ENCODE measurements at regions not wholly inside any gene's neighbourhood (a gene's known extent, or its start where the extent isn't known, plus 50 kb on each side); places are given as distances from the start of the nearest gene placed in this dataset.

DNA sequence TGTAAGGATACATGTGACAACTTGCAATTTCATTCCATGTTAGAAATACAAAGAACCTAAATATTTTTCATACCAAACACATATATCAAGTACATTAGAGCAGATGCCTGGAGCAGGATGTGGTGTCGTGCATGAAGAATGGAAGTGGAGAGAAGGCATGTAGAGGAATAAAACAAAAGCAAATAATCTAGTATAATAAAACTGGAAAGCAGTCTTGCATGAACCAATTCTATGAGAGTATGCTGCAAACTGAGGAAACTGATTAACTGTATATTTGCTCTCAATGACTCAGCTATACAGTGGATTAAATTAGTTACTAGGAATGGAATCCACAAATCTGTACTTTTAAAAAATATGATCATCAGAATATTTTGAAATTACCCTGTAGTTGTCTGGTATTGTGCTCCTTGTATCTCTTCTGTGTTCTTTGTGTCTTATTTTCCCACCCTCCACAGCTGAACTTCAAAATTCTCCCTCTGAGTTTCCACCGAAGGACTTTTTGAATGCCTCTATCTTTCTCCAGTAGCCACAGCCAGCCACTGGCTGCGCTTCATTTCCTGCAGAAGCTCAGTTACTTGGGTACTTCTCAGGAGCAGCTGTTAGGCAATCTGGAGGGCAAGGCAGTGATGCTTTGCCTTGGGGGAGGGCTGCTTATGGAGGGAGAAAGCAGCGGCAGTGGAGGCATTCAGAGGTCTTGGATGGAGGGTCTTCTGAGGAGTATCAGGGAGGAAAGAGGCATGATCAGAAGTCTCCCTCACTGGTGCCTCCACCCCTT lies 608.0 kb downstream of the BRINP1 start:
- RAD21 ChIA-PET (ENCODE audit: unreplicated experiment) = no interaction called here
- DNase-seq (ENCODE audit: low read depth, low spot score) (no peak), ATAC-seq (no peak), FAIRE-seq (no peak)
- H3K79me2 ChIP-seq (ENCODE audit: control insufficient read depth, insufficient read depth, low read length) = no peaks in the 10 kb centered on the region
- SMC1A ChIA-PET (ENCODE audit: uncharacterized antibody, unreplicated experiment) = no interaction called here
- H3K9ac ChIP-seq (ENCODE audit: control insufficient read depth, insufficient read depth, low read length) = no peak overlapping the region
- H3K4me1 ChIP-seq (ENCODE audit: control insufficient read depth, insufficient read depth, low read length) = no peaks in the 10 kb centered on the region
- TF ChIP-seq, protein P1, sequence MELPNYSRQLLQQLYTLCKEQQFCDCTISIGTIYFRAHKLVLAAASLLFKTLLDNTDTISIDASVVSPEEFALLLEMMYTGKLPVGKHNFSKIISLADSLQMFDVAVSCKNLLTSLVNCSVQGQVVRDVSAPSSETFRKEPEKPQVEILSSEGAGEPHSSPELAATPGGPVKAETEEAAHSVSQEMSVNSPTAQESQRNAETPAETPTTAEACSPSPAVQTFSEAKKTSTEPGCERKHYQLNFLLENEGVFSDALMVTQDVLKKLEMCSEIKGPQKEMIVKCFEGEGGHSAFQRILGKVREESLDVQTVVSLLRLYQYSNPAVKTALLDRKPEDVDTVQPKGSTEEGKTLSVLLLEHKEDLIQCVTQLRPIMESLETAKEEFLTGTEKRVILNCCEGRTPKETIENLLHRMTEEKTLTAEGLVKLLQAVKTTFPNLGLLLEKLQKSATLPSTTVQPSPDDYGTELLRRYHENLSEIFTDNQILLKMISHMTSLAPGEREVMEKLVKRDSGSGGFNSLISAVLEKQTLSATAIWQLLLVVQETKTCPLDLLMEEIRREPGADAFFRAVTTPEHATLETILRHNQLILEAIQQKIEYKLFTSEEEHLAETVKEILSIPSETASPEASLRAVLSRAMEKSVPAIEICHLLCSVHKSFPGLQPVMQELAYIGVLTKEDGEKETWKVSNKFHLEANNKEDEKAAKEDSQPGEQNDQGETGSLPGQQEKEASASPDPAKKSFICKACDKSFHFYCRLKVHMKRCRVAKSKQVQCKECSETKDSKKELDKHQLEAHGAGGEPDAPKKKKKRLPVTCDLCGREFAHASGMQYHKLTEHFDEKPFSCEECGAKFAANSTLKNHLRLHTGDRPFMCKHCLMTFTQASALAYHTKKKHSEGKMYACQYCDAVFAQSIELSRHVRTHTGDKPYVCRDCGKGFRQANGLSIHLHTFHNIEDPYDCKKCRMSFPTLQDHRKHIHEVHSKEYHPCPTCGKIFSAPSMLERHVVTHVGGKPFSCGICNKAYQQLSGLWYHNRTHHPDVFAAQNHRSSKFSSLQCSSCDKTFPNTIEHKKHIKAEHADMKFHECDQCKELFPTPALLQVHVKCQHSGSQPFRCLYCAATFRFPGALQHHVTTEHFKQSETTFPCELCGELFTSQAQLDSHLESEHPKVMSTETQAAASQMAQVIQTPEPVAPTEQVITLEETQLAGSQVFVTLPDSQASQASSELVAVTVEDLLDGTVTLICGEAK (IDR thresholded peaks at IDR 0.05; ENCODE audit: borderline replicate concordance) = no peak
- TF ChIP-seq RELA (IDR thresholded peaks at IDR 0.05; ENCODE audit: borderline replicate concordance, partially characterized antibody) = no peak
- no peak for TF ChIP-seq IKZF1 (conservative IDR thresholded peaks at IDR 0.05)
- TF ChIP-seq ZNF622 (IDR thresholded peaks at IDR 0.05) = no peak
- TF ChIP-seq MXI1 (IDR thresholded peaks at IDR 0.05; ENCODE audit: low read depth, low read length) = no peak
- TF ChIP-seq, protein P2, sequence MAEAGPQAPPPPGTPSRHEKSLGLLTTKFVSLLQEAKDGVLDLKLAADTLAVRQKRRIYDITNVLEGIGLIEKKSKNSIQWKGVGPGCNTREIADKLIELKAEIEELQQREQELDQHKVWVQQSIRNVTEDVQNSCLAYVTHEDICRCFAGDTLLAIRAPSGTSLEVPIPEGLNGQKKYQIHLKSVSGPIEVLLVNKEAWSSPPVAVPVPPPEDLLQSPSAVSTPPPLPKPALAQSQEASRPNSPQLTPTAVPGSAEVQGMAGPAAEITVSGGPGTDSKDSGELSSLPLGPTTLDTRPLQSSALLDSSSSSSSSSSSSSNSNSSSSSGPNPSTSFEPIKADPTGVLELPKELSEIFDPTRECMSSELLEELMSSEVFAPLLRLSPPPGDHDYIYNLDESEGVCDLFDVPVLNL (IDR thresholded peaks at IDR 0.05; ENCODE audit: low read depth, low read length) = no peak
- TF ChIP-seq CHD2 (IDR thresholded peaks at IDR 0.05; ENCODE audit: borderline replicate concordance, low read depth, low read length) = no peak
- TF ChIP-seq ZNF207 (IDR thresholded peaks at IDR 0.05; ENCODE audit: borderline replicate concordance) = no peak
- TF ChIP-seq, protein P3, sequence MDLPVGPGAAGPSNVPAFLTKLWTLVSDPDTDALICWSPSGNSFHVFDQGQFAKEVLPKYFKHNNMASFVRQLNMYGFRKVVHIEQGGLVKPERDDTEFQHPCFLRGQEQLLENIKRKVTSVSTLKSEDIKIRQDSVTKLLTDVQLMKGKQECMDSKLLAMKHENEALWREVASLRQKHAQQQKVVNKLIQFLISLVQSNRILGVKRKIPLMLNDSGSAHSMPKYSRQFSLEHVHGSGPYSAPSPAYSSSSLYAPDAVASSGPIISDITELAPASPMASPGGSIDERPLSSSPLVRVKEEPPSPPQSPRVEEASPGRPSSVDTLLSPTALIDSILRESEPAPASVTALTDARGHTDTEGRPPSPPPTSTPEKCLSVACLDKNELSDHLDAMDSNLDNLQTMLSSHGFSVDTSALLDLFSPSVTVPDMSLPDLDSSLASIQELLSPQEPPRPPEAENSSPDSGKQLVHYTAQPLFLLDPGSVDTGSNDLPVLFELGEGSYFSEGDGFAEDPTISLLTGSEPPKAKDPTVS (IDR thresholded peaks at IDR 0.05; ENCODE audit: low read depth, low read length) = no peak
- no peak for TF ChIP-seq SUPT20H (IDR thresholded peaks at IDR 0.05; ENCODE audit: borderline replicate concordance, control insufficient read depth, low read depth, low read length)
- no peak for TF ChIP-seq BCL11A (IDR thresholded peaks at IDR 0.05; ENCODE audit: low read depth, low read length)
- no peak for TF ChIP-seq CEBPB (IDR thresholded peaks at IDR 0.05; ENCODE audit: borderline replicate concordance in 1 of 2, low read depth in 2 of 2, low read length in 2 of 2)
- TF ChIP-seq NBN (IDR thresholded peaks at IDR 0.05) = no peak
- no peak for TF ChIP-seq JUNB (IDR thresholded peaks at IDR 0.05)
- H2AFZ ChIP-seq (ENCODE audit: control insufficient read depth, low read depth, low read length) = no peak overlapping the region
- BruUV-seq (replicated peaks) = no TSS peak
- H3K36me3 ChIP-seq (ENCODE audit: control insufficient read depth in 2 of 2, insufficient read depth in 2 of 2, low read length in 1 of 2) = no peaks in the 10 kb centered on the region
- CTCF ChIA-PET = no interaction called here
- intact Hi-C loops (cut with micrococcal nuclease; ENCODE audit: unreplicated experiment) = no loop called here
- no peaks in the 10 kb centered on the region for H4K20me1 ChIP-seq (ENCODE audit: control insufficient read depth, insufficient read depth)
- no peak overlapping the region for H3K4me3 ChIP-seq
- H3K27ac ChIP-seq (ENCODE audit: control insufficient read depth, insufficient read depth) = no peak overlapping the region
- POLR2A ChIA-PET = no interaction called here
- WGBS (ENCODE audit: insufficient coverage, insufficient replicate concordance, low lambda C conversion rate, missing lambda C conversion rate) = 29% methylated on average over 4 of the region's 4 CpGs
- H3K27me3 ChIP-seq (replicated peaks in 1 of 2; ENCODE audit: control insufficient read depth in 2 of 2, insufficient read depth in 2 of 2, low read length in 1 of 2) = no peaks in the 10 kb centered on the region
- in situ Hi-C loops (cut with MboI) = no loop called here
- no peak overlapping the region for H3K4me2 ChIP-seq (ENCODE audit: control insufficient read depth, insufficient read depth)
- no peaks in the 10 kb centered on the region for H3K9me3 ChIP-seq (replicated peaks; ENCODE audit: control insufficient read depth, insufficient read depth, low read length)

Measured in GM12878 (cell line).